ENCODE measurements at regions not wholly inside any gene's neighbourhood (a gene's known extent, or its start where the extent isn't known, plus 50 kb on each side); places are given as distances from the start of the nearest gene placed in this dataset.

DNA sequence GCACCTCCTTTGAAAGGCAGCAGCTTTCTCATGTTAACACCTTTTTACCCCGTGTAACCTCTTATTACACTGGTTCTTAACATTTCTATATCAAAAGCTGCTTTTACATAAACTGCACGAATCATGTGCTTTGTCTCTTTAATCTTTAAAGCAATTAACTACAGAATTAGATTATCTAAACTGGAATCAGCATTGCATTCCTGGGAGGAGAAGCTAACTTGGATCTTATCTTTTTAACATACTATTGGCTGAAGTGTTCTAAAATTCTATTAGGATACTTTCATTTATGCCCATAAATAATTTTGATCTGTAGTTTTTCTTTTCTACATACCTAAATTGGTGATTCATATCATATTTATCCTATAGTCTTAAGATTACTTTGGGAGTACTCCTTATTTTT, 428.4 kb upstream of the IGFBP3 start:
- no peak for DNase-seq

DNA sequence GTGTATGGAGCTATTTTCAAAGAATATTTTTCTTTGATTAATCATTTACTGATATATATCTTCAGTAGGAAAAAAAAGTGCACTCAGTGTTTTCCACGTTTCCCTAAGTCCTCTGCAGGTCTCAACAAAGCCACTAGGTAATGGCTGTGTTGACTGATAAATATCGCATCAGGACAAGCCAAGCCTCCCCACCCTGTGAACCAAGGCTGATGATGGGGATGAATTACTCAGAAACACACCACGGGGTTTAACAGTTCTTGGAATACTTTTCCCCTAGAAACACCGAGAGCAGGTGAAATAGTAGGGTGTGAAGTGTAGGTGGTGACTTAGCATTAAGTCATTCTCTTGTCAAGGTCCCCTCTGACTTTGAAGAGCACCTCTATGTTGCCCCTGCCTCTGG, 423.5 kb upstream of the IGFBP3 start:
- no peak for DNase-seq

DNA sequence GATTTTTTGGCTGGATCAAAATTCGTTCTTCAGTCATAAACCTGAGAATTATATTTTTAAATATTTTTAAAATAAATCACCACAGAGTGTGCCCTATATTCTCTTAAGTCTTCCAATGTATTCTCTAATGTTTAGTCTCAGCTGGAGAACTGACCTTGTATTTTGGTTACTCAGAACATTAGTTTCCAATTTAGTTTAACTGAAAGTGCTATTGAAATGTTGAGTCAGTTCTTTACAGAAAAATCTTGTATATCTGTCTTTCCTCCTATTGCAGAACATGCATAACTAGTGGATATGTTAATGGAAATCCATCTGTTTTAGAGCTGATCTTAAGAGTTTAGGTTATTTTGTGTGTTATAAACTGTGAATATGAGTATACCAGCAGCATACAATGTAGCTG, 422.7 kb upstream of the IGFBP3 start:
- no peak for DNase-seq

DNA sequence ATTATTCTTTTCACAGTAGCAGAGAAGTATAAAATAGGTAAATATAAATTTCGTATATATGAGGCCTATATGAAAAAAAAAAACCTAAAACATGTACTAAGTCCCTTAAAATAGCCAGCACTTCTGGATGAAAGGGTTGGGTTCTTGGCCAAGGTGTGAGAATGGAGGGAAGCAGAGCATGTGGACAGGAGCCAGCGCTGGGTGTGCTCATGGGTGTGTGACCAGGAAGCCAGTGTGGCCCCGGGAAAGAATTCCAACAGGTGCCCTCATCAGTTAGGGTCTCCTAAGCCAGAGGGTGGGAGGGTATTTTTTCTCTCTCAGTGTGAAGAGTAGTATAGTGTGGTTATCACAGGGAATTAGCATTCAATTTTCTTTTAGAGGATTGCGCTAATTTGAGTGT, 401.9 kb upstream of the IGFBP3 start:
- DNase-seq = no peak

DNA sequence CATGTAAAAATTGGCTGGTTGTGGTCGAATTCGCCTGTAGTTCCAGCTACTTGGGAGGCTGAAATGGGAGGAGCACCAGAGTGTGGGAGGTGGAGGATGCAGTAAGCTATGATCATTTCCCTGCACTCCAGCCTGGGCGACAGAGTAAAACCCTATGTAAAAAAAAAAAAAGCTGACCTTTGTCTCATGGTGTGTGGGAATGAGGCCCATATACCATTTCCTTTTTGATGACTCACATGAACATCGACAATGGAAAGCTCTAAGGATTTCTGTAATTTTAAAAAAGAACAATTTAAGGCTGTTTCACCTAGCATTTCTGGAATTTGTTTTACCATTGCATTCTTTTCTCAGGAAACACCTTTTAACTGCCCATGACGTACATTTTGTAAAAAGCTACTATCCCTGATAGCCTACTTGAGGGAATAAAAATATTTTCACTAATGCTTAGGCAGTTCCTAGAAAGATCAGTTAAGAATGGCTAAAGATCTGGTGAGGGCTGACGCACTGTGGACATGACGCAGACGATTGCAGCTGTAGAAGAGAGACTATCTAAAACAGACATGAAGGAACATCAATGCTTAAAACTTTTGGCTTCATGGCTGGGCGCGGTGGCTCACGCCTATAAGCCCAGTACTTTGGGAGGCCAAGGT, 400.6 kb upstream of the IGFBP3 start:
- DNase-seq = no peak

DNA sequence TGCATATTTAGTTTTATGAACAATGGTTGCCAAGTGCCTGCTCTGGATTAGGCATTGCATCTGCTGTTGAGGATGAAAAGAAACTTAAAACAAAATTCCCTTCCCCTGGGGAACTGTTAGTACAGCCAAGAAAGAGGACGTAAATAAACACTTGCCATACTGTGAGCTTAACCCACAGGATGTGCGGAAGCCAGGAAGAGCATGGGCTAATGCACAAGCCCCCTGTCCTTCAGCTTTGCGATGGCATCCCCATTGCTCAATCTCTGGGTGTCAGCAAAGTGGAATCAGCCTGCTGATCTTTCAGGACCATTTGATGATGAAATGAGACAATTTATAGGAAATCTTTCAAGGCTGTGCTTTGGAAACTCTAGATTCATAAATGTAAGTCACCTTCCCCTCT, 399.9 kb upstream of the IGFBP3 start:
- DNase-seq = no peak

DNA sequence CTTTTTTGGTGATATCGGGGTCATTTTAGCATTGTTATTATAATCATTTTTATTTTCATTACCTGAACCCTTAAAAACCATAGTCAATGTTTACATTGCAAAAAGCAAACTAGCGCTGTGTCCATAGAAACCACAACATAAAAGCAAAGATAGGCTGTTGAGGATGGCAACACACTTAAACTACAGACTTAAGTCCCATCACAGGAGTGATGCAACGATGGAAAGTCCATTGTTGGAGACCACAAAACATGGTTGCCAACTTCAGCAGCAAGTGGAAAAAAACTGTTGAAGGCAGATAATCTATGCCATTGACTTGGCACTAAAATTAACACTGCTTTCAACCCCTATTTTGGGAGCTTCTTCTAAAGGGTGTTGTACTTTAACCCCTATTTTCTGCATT, 398.8 kb upstream of the IGFBP3 start:
- no peak for DNase-seq

DNA sequence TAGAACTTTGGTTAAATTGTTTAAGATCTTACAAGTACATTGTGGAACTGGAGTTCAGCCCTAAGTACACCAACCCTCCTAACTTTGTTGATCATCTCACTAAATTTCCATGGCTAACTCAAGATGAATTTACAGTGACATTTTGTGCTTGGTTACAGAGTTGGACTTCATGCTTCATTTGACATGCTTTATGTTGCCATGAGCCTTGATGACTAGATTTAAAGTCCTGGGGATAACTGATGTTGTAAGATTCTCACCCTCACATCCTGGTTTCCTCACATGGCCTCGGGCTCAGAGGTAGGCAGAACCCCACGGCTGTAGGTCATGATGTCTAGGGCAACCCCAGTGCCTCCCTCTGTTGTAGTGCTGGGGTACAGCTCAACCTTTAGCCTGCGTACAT, 397.2 kb upstream of the IGFBP3 start:
- no peak for DNase-seq

DNA sequence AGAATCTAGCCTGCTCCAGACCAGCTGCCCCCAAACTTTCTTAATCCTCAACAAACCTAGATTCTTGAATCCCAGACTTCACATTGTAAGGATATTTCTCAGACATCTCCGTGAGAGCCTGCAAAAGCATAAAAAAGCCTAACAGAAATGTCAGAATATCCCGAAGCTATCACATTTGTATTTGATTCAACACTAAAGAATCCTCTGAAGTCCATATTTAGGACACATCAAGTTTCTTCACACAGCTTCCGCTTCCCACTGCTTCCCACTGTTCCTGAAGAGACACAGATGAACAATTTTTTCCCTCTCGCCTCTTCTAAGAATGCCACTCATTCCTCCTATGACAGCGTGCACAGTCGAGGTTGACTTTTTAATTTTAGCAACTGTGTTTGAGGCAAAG, 396.2 kb upstream of the IGFBP3 start:
- no peak for DNase-seq

DNA sequence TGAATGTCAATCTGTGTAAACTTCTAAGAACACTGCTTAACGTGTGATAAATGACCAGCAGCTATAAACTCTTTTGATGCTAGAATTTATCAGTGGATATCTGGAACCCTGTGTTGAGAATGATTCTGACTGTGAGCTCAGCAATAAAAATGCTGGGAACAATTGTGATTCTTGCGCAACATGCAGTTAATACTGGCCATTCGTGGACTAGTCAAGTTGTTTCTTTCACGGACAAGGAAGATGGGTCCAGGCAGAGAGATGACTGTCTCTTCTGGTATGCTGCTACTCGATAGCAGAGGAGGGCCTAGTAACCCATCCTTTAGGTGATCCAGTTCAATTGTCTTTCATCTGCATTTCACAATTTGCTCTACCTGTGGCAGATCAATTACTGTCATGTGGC, 394.8 kb upstream of the IGFBP3 start:
- no peak for DNase-seq

DNA sequence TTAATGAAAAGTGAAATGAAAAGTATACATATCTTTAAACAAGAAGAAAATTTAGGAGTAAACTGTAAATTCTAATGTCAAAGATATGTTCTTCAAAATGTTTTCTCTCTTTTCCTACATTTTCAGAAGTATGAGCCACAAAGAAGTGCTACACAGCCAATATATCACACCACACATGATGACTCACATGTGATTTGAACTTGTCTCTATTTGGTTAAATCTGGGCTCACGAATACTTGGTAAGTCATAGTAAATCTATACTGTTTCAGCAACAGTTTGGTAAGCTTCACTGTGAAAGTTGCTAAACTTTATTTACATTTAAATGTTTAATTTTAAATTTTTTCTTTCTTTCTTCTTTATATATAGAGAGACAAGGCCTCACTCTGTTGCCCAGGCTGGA, 380.6 kb upstream of the IGFBP3 start:
- no peak for DNase-seq

DNA sequence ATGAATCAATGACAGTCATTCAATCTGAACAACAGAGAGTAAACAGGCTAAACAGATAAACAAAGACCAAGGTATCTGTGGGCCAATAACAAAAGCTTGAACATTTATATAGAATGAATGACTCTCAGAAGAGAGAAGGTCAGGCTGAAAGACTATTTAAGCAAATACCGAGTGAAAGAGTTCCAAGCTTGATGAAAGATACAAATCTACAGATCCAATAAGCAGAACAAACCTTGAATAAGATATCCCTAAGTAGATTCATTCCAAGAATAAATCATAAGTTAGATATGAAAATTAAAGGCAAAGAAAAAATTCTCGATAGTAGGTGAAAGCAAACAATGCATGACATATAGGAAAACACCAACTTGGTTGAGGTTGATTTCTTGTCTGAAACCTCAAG, 376.4 kb upstream of the IGFBP3 start:
- DNase-seq = no peak

DNA sequence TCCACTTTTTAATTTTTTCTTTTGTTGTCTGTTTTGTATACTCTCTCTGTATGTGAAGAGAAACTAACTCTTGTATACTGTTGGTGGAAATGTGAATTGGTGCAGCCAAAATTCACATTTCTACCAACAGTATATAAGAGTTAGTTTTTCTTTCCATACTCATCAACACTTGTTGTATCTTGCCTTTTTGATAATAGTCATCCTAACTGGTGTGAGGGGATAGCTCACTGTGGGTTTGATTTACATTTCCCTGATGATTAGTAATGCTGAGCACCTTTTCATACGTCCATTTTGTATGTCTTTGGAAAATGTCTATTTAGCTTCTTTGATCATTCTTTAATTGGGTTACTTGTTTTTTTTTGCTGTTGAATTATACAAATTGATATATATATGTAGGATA, 375.5 kb upstream of the IGFBP3 start:
- DNase-seq = no peak

DNA sequence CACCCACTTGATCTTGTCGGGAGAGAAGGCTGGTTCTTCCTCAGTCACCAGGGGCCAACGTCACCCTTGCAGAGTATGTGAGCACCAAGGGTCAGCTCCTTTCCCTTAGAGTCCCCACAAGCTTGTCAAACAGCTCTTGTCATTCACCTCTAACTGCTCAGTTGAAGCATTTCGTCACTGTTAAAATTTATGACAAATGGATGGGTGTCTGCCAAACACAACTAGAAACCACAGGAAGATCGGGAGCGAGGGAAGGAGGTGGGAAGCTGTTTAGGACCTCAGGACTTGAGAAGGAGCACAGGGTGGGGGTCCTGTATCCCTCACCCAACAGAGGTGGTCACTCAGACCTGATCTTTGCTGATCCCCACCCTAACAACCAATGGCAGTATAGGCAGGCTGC, 373.3 kb upstream of the IGFBP3 start:
- no peak for DNase-seq

DNA sequence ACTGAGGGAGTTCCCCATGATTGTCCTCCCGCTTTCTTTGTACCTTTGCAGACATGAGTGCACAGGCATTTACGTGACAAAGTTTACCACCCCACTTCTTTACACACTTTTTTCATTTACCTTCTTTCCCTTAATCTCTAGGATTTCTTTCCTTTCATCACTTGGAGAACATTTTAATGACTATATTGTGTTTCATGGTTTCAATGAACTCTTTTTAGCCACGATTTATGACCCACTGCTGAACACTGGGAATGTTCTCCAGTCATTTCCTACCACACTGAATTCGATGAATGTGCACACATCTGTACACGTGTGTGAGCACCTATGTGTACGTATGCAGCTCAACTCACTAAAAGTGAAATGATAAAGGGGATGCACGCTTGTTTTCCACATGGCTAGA, 371.7 kb upstream of the IGFBP3 start:
- no peak for DNase-seq

DNA sequence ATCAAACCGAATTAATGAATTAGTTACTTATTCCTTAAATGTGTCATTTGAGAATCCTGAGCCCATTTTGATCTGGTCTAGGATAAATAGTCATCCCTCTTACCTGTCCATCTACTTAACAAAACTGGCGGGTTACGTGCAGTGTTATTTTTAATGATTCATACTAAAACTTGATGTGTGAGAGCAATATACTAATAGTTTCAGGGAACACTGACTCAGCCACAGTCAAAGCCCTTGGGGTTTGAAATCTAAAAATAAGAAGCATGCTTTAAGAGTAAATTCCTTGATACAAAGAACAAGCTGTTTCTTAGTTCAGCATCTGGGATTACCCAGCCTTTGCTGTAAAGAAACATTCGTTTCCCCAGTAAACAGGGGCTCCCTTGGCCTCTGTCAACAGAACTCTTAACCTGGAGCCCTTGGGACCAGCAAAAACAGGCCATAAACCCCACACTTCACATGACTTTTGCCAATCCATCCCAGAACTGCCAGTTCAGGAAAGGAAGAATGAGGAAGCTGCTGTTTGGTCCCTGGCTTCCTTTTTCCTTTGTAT, 370.6 kb upstream of the IGFBP3 start:
- no peak for DNase-seq

DNA sequence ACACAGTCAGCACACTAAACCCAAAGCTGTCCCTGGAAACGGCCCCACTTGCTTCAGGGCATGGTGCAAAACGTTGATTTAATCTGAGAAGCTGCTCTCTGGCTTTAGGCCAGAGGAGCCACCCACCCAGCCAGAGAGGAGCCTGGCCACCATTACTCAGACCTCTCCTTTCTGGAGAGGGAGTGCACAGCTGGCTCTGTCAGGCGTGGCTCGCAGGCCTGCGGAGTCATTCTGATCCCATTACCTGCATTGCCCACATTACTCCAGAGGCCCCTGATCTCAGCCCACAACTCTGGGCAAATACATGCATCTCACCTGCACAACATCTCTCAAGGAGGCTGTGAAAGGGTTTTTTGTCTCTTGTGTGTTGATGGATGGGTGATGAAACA, 370.0 kb upstream of the IGFBP3 start:
- DNase-seq = no peak

DNA sequence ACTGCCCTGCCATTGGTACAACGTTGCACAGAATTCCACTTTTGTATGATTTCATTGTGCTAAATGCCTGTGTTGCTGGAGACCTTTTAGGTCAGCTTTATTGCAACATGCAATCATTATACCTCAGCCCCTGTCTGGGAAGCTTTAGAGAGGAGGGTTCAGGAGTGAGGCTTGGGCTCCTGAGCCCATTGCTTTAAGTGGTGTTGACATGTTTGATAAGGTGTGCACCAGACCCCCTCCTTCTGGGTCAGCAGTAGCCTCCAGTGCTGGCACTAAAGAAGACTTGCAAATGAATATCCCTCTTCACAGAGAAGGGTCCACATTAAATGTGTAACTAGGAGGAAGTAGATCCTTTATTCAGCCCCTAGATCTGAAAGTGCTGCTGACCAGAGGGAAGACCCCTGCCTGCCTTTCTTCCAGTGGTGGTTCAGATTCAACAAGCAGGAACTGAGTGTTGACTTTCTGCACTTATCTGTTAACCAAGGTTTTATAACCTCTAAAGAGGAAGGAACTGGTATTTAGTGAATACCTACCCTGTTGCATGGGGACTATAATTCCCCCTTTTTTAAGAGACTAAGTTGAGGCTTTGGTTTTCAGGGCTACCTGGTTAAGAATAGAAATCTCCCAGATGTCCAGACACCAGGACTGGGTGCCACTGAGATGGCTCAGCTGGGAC, 369.4 kb upstream of the IGFBP3 start:
- DNase-seq = no peak

DNA sequence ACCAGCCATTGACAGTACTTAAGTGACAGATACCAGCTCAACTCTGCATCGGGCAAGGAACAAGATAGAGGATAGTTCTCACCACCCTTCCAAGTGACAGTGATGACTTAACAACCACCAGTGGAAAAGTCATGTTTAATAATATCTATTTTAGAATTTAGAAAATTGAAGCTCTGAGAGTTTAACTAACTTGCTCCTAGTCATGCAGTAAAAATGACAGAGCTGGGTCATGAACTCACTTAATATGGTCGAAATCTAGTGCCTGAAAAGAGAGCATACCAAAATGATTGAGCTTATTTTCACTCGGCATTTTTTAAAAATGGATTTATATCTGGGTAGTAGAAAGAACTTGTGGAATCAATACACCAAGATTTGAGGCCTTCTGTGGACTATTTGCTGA, 367.8 kb upstream of the IGFBP3 start:
- no peak for DNase-seq

DNA sequence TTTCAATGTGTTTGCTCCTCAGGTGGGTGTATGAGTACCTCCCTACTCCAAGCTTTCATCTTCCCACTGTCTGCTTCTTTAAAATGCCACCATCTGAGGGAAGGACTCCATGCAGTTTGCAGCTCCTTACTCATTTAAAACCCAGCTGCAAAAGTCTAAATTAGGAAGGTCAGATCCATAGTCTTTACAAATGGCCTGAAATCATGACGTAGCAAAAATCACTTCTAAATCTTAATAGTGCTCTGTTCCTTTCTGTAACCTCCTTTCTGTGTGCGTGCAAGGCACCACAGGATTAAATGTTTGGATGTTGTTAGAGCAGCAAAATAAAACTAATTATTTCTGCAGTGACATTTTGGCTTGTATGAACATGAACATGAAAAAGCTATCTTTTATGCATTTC, 366.9 kb upstream of the IGFBP3 start:
- no peak for DNase-seq

DNA sequence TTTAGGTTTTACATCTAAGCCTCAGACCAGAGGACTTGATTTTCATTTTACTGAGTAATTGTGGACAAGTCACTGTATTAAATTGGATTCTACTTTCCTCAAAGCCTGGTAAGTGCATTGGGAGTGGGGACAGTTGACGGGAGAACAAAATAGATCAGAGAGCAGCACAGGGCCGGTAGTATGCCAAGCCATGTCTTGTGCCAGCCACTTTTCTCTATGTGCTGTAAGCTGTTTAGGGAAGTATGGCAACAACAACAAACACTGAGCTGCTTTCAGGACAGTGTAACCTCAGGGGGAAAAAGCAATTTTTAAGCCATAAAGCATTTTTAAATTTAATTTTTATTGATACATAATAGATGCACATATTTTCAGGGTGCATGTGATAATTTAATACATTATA, 365.9 kb upstream of the IGFBP3 start:
- DNase-seq = no peak

DNA sequence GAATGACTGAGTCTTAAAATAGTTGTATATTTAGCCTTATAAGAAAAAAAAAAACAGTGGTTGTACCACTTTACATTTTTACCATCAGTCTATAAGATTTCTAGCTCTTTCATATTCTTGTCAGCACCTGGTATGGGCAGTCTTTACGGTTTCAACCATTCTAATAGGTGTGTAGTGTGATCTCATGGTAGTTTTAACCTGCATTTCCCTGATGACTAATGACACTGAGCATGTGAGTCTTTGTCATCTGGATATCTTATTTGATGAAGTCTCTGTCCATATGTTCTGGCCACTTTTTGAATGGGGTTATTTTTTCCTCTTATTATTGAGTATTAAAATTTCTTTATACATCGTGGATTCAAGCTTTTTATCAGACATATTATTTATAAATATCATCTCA, 365.3 kb upstream of the IGFBP3 start:
- no peak for DNase-seq

DNA sequence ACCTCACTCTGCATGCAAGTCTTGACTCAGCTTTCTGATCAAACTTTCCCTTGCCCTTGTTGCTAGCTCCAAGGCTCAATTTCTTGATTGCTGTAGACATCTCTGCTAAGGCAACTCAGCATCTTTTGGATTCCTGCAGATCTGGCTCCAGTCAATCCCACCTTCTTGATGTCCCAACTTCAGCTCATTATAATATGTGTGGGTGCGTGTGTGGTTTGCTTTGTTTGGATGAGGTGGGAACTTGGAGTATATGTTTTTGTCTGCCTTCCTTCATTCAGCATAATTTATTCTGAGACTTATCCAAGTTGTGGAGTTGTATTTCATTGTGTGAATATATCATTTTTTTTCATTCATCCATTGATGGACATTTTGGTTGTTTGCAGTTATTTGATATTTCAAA, 364.8 kb upstream of the IGFBP3 start:
- no peak for DNase-seq

DNA sequence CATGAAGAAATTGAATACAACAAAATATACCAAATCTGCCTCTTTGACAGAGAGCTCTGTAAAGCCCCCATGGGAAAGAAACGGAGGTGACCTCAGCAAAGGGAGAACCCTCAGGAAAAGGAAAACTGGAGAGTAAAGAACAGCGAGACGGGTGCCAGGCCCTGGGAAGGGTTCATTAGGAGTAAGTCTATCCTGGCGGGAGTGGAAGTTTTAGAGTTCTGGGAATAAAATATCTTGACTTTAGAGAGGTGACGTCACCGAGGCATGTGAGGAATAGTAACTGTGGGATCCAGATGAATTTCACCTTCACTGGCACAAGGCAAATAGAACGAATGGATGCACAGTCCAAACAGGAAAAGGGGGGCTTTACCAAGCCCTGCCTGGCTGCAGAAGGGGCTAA, 362.8 kb upstream of the IGFBP3 start:
- no peak for DNase-seq

DNA sequence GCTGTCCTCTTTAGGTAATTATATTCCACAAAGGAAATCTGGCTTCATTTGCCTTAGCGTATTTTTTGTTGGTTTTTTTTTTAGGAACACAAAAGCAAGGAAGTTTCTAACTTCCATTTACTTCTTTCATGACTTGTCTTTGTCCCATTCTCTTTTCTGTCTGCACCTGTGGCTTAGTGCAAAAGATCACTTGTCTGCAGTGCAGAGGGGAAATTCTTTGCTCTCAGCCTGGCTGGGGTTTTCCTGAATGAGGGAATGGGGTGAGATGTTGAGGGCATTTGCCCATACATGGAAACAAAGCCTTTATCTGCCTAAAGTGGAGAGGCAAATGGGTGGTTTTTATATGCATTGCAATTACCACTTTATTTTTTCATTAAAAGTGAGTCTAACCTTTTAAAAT, 361.1 kb upstream of the IGFBP3 start:
- DNase-seq = no peak
